ENCODE measurements at regions not wholly inside any gene's neighbourhood (a gene's known extent, or its start where the extent isn't known, plus 50 kb on each side); places are given as distances from the start of the nearest gene placed in this dataset.

GRCh38 chr21:14673649-14674048, 127.5 kb upstream of the SAMSN1 start (continued):
- TF ChIP-seq TCFL5 (CRISPR knock-in tag; conservative IDR thresholded peaks at IDR 0.05), result no peak
- TF ChIP-seq MBD1 (CRISPR knock-in tag; IDR thresholded peaks at IDR 0.05), result no peak
- no peak for TF ChIP-seq MLLT1 (IDR thresholded peaks at IDR 0.05)
- TF ChIP-seq CHD2 (IDR thresholded peaks at IDR 0.05; ENCODE audit: low read depth, low read length), result no peak
- TF ChIP-seq TBP (optimal IDR thresholded peaks at IDR 0.05; ENCODE audit: low read depth, low read length), result no peak
- TF ChIP-seq NR0B1 (IDR thresholded peaks at IDR 0.05; ENCODE audit: partially characterized antibody), result no peak
- TF ChIP-seq THRA (IDR thresholded peaks at IDR 0.05), result no peak
- peak in 1 of 2 experiments; percentile 74; a peak in 1 of 4 replicates for TF ChIP-seq HDAC1 (IDR thresholded peaks at IDR 0.05)
- no peak for TF ChIP-seq ARID2 (IDR thresholded peaks at IDR 0.05)
- peak; percentile 65 for TF ChIP-seq MECOM (CRISPR knock-in tag; IDR thresholded peaks at IDR 0.05)
- no peak for TF ChIP-seq ZFPM2 (CRISPR knock-in tag; IDR thresholded peaks at IDR 0.05)
- TF ChIP-seq CXXC5 (CRISPR knock-in tag; IDR thresholded peaks at IDR 0.05), result peak; percentile 88
- no peak for TF ChIP-seq MIER1 (IDR thresholded peaks at IDR 0.05; ENCODE audit: low read depth)
- TF ChIP-seq SLC30A9 (CRISPR knock-in tag; IDR thresholded peaks at IDR 0.05), result no peak
- TF ChIP-seq C11orf30 (IDR thresholded peaks at IDR 0.05; ENCODE audit: low read depth), result peak; percentile 79
- no peak for TF ChIP-seq ZNF347 (CRISPR knock-in tag; IDR thresholded peaks at IDR 0.05; ENCODE audit: low read depth)
- peak; percentile 54 for TF ChIP-seq HDAC3 (IDR thresholded peaks at IDR 0.05; ENCODE audit: borderline replicate concordance, partially characterized antibody)
- peak; percentile 94 for TF ChIP-seq SMARCE1 (IDR thresholded peaks at IDR 0.05)
- no peak for TF ChIP-seq ZNF324 (CRISPR knock-in tag; IDR thresholded peaks at IDR 0.05)
- TF ChIP-seq CBX2 (IDR thresholded peaks at IDR 0.05; ENCODE audit: insufficient read depth, low read length, poor library complexity, severe bottlenecking), result no peak
- TF ChIP-seq VEZF1 (CRISPR knock-in tag; IDR thresholded peaks at IDR 0.05), result peak; percentile 62; the same call in 1 of the 2 replicates
- TF ChIP-seq NCOR1 (IDR thresholded peaks at IDR 0.05), result peak; percentile 92
- TF ChIP-seq CBFA2T3 (IDR thresholded peaks at IDR 0.05), result peak; percentile 97
- TF ChIP-seq PHF8 (IDR thresholded peaks at IDR 0.05; ENCODE audit: borderline replicate concordance, low read length), result no peak
- TF ChIP-seq TAF7 (tag; IDR thresholded peaks at IDR 0.05), result no peak

All from K562 (cell line).